ENCODE measurements at regions not wholly inside any gene's neighbourhood (a gene's known extent, or its start where the extent isn't known, plus 50 kb on each side); places are given as distances from the start of the nearest gene placed in this dataset.

- TF ChIP-seq, protein P1, sequence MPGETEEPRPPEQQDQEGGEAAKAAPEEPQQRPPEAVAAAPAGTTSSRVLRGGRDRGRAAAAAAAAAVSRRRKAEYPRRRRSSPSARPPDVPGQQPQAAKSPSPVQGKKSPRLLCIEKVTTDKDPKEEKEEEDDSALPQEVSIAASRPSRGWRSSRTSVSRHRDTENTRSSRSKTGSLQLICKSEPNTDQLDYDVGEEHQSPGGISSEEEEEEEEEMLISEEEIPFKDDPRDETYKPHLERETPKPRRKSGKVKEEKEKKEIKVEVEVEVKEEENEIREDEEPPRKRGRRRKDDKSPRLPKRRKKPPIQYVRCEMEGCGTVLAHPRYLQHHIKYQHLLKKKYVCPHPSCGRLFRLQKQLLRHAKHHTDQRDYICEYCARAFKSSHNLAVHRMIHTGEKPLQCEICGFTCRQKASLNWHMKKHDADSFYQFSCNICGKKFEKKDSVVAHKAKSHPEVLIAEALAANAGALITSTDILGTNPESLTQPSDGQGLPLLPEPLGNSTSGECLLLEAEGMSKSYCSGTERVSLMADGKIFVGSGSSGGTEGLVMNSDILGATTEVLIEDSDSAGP (CRISPR knock-in tag; IDR thresholded peaks at IDR 0.05), result 0 out of 2 replicates have a peak, but pooled peaks have one; percentile 49
- TF ChIP-seq MAZ (CRISPR knock-in tag; conservative IDR thresholded peaks at IDR 0.05 in 1 of 2, IDR thresholded peaks at IDR 0.05 in 1 of 2) (0 out of 4 replicates have a peak, but pooled peaks of 1 of the 2 experiments have one; percentile 14), U2AF2 (optimal IDR thresholded peaks at IDR 0.05; ENCODE audit: low read depth, low read length) (no peak), REST (IDR thresholded peaks at IDR 0.05; ENCODE audit: borderline replicate concordance) (peak; percentile 78), REST (CRISPR knock-in tag; IDR thresholded peaks at IDR 0.05; ENCODE audit: low read depth) (no peak), ZNF586 (CRISPR knock-in tag; conservative IDR thresholded peaks at IDR 0.05) (no peak), CEBPG (CRISPR knock-in tag; IDR thresholded peaks at IDR 0.05) (peak; percentile 76), CEBPG (tag; conservative IDR thresholded peaks at IDR 0.05 in 1 of 2, IDR thresholded peaks at IDR 0.05 in 1 of 2) (peak; percentile 58 to 72; a peak in 3 of 4 replicates), LCOR (CRISPR knock-in tag; IDR thresholded peaks at IDR 0.05) (no peak), RAD51 (IDR thresholded peaks at IDR 0.05; ENCODE audit: borderline replicate concordance, low read depth) (peak; percentile 44; the same call in 1 of the 2 replicates)
- TF ChIP-seq, protein P2, sequence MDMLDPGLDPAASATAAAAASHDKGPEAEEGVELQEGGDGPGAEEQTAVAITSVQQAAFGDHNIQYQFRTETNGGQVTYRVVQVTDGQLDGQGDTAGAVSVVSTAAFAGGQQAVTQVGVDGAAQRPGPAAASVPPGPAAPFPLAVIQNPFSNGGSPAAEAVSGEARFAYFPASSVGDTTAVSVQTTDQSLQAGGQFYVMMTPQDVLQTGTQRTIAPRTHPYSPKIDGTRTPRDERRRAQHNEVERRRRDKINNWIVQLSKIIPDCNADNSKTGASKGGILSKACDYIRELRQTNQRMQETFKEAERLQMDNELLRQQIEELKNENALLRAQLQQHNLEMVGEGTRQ (CRISPR knock-in tag; IDR thresholded peaks at IDR 0.05), result peak; percentile 63
- TF ChIP-seq, protein P3, sequence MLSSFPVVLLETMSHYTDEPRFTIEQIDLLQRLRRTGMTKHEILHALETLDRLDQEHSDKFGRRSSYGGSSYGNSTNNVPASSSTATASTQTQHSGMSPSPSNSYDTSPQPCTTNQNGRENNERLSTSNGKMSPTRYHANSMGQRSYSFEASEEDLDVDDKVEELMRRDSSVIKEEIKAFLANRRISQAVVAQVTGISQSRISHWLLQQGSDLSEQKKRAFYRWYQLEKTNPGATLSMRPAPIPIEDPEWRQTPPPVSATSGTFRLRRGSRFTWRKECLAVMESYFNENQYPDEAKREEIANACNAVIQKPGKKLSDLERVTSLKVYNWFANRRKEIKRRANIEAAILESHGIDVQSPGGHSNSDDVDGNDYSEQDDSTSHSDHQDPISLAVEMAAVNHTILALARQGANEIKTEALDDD (IDR thresholded peaks at IDR 0.05), result peak; percentile 82
Observed at GRCh38 chr6:158255275-158255988, 56.8 kb upstream of the TULP4 start (continued).
